CD4-positive, alpha-beta memory T cell (primary cell): ENCODE measurements at regions not wholly inside any gene's neighbourhood (a gene's known extent, or its start where the extent isn't known, plus 50 kb on each side); places are given as distances from the start of the nearest gene placed in this dataset.
"Not testable (repeated sequence)": the region's sequence is repeated elsewhere in the genome, so short reads cannot be mapped to it uniquely, and the experiment has no call there.

Source experiments
- CTCF ChIA-PET: fragments of 350-600 bp; sonication (Branson Sonifier 250); formaldehyde crosslinking; loops from one replicate; lab custom pipeline; 2021; ENCODE audit warnings: inconsistent platforms; ENCODE audit not compliant: partially characterized antibody; lab: Charles Lee
- POLR2A ChIA-PET: fragments of 350-600 bp; sonication (Branson Sonifier 250); formaldehyde crosslinking; loops from one replicate; lab custom pipeline; 2021; ENCODE audit not compliant: partially characterized antibody; lab: Charles Lee
- DNase-seq, 5 donors: peaks; one replicate each; pipeline versions ENCODE4 v3.0.0 to v3.0.0-alpha.2; 2020 to 2022; ENCODE audit warnings: mixed read lengths in 1 of 5
- H3K27ac ChIP-seq: one replicate; pipeline ENCODE4 v1.7.0; 2013; ENCODE audit warnings: low read depth, low read length
- H3K27me3 ChIP-seq: 2 replicates; pipeline ENCODE4 v1.7.0; 2013; ENCODE audit warnings: mild to moderate bottlenecking, low read length, moderate library complexity; ENCODE audit not compliant: insufficient read depth
- H3K36me3 ChIP-seq: 2 replicates; pipeline ENCODE4 v1.7.0; 2013; ENCODE audit warnings: mild to moderate bottlenecking, low read length, moderate library complexity; ENCODE audit not compliant: insufficient read depth
- H3K4me1 ChIP-seq: 2 replicates; pipeline ENCODE4 v1.7.0; 2013; ENCODE audit warnings: mild to moderate bottlenecking, low read length, moderate library complexity; ENCODE audit not compliant: insufficient read depth
- H3K4me3 ChIP-seq, 2 donors: one replicate each; pipeline ENCODE4 v1.7.0; 2013; ENCODE audit warnings: low read length in 2 of 2, mild to moderate bottlenecking in 1 of 2
- H3K9me3 ChIP-seq, 2 donors: one replicate each; pipeline ENCODE4 v1.7.0; 2013; ENCODE audit warnings: low read length in 2 of 2, control low read depth in 1 of 2; ENCODE audit not compliant: control insufficient read depth in 1 of 2
- H3K27ac Mint-ChIP-seq, 7 donors: one replicate each; pipeline ENCODE4 v1.8.0; 2020 to 2021; ENCODE audit warnings: mixed read lengths in 7 of 7, mild to moderate bottlenecking in 6 of 7, inconsistent platforms in 3 of 7, moderate library complexity in 3 of 7
- H3K27me3 Mint-ChIP-seq, 2 donors: one replicate each; pipeline ENCODE4 v1.8.0; 2020 to 2021; ENCODE audit warnings: mixed read lengths in 2 of 2
- H3K36me3 Mint-ChIP-seq, 2 donors: one replicate each; pipeline ENCODE4 v1.8.0; 2020 to 2021; ENCODE audit warnings: mixed read lengths in 2 of 2, inconsistent platforms in 1 of 2, mild to moderate bottlenecking in 1 of 2
- H3K4me1 Mint-ChIP-seq, 4 donors: one replicate each; pipeline ENCODE4 v1.8.0; 2020 to 2021; ENCODE audit warnings: mixed read lengths in 4 of 4, mild to moderate bottlenecking in 1 of 4
- H3K4me3 Mint-ChIP-seq, 8 donors: one replicate each; pipeline ENCODE4 v1.8.0; 2020 to 2021; ENCODE audit warnings: mixed read lengths in 8 of 8, mild to moderate bottlenecking in 7 of 8, moderate library complexity in 6 of 8, inconsistent platforms in 3 of 8
- H3K9me3 Mint-ChIP-seq, 8 donors: one replicate each; pipeline ENCODE4 v1.8.0; 2020 to 2021; ENCODE audit warnings: mixed read lengths in 8 of 8, mild to moderate bottlenecking in 5 of 8, inconsistent platforms in 3 of 8, moderate library complexity in 1 of 8
- intact Hi-C: fragments of 100-400 bp; cut with micrococcal nuclease; formaldehyde crosslinking; loops from one replicate; pipeline ENCODE4 v1.15.1; 2023

DNA sequence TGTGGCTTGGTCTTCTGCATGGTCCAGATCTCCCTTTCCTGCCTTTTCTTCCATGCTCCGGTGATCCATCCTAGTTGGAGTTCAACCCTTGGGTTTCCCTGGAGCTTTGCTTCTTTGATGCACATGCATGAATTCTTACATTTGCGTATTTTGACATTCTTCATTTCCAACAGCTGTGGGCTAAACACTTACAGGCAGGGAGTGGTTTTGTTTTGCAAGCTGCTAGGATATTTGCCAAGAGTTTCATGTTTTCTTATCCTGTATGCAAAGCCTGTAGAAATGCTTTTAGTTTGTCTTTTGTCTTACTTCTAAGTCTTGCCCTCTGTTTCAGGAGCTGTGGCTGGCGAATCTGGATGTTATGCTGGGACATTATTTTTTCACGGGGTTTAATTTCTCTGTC, 90.3 kb upstream of the PAXBP1 start:
- Histone ChIP-seq H3K4me3 (no peak overlapping the region), H3K27ac (no peak overlapping the region), H3K27me3 (no peaks in the 10 kb centered on the region), H3K4me1 (no peaks in the 10 kb centered on the region), H3K36me3 (no peaks in the 10 kb centered on the region), H3K9me3 (no peaks in the 10 kb centered on the region)
- peaks cover 6 to 16% of the 10 kb centered on the region in 2 donors for H3K27me3 Mint-ChIP-seq
- no peak for DNase-seq
- no peaks in the 10 kb centered on the region for H3K4me1 Mint-ChIP-seq
- intact Hi-C loops, result no loop called here
- no peak overlapping the region for H3K27ac Mint-ChIP-seq
- H3K9me3 Mint-ChIP-seq, result peaks cover 0 to 22% (median 16%) of the 10 kb centered on the region in 8 donors
- H3K36me3 Mint-ChIP-seq, result peaks cover 0 to under 1% of the 10 kb centered on the region in 2 donors
- H3K4me3 Mint-ChIP-seq, result no peak overlapping the region
- POLR2A ChIA-PET, result no interaction called here
- CTCF ChIA-PET, result no interaction called here

DNA sequence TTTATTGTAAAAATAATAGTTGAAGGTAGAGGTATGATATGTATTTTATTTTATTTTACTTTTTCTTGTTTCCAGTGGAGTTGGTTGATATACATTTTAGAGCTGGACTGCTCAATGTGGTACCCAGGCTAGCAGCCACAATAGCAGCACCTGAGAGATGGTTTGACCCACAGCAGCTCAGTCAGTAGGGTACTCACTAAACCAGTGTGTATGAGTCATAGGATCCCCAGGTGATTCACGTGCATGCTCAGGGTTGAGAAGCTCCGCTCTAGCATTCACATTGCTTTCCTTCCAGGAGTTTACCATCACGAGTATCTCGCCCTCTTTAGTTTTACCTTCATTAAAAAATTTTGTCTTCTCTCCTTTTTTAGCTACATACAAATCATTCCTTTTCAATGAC, 96.0 kb upstream of the PAXBP1 start:
- CTCF ChIA-PET, result interaction anchor here (0.8 to 2.3 kb wide), 2 partner anchors 29 to 72 kb away, joined by 3 to 8 read pairs; no protein-coding TSS in a partner anchor
- Mint-ChIP-seq H3K36me3 (no peaks in the 10 kb centered on the region), H3K4me1 (no peaks in the 10 kb centered on the region), H3K27me3 (peaks cover 14% of the 10 kb centered on the region in 2 donors), H3K27ac (no peak overlapping the region), H3K9me3 (peaks cover 0 to 3% (median 0%) of the 10 kb centered on the region in 8 donors), H3K4me3 (no peak overlapping the region)
- no peaks in the 10 kb centered on the region for H3K4me1 ChIP-seq
- DNase-seq, result no peak
- intact Hi-C loops, result no loop called here
- H3K36me3 ChIP-seq, result no peaks in the 10 kb centered on the region
- no peak overlapping the region for H3K27ac ChIP-seq
- no peaks in the 10 kb centered on the region for H3K9me3 ChIP-seq
- POLR2A ChIA-PET, result no interaction called here
- no peaks in the 10 kb centered on the region for H3K27me3 ChIP-seq
- no peak overlapping the region for H3K4me3 ChIP-seq

DNA sequence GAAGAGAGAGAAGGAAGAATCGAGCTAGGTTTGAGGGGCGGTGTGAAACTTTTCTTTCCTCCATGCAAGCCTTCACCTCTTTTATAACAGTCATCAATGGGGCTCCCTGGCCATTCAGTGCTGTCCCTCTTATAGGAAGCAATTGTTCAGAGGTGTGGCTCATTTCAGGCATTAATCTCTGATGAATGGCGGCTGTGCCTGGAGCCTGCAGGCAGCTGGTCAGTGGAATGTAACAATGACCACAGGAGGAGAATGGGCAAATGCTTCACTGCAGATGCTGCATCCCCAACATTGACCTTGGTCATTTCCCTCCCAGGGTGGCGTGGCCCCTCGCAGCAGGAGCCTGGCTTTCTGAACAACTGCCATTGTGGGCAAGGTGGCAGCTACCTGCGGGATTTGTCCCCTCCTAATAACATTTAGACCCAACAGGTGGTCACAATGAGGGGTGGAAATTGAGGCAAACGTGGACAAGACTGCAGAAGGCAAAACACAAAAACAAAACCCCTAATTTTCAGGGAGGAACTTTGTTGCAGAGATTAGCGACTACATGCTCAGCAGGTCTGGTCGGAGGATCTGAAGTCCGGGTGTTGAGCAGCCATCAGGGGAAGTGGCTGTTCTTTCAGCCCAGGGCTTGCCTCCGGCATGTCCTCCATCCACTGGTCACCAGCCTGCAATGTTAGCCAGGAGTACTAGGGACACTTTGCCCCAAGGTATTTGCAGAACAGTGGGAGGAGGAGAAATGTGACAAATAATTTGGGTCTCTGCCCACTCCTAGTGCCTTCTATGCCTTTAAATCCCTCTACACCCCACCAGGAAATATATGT, 97.3 kb upstream of the PAXBP1 start:
- Mint-ChIP-seq H3K36me3 (no peaks in the 10 kb centered on the region), H3K4me3 (no peak overlapping the region), H3K9me3 (peaks cover 0 to 3% (median 0%) of the 10 kb centered on the region in 8 donors), H3K27me3 (peaks cover 8 to 13% of the 10 kb centered on the region in 2 donors), H3K27ac (no peak overlapping the region), H3K4me1 (no peaks in the 10 kb centered on the region)
- CTCF ChIA-PET, result interaction anchor here (0.6 to 2.3 kb wide), 2 partner anchors 18 to 71 kb away, joined by 3 to 8 read pairs; no protein-coding TSS in a partner anchor
- Histone ChIP-seq H3K4me1 (no peaks in the 10 kb centered on the region), H3K27me3 (no peaks in the 10 kb centered on the region), H3K36me3 (no peaks in the 10 kb centered on the region), H3K4me3 (no peak overlapping the region), H3K9me3 (no peaks in the 10 kb centered on the region), H3K27ac (no peak overlapping the region)
- POLR2A ChIA-PET, result no interaction called here
- DNase-seq, result no peak
- intact Hi-C loops, result no loop called here

DNA sequence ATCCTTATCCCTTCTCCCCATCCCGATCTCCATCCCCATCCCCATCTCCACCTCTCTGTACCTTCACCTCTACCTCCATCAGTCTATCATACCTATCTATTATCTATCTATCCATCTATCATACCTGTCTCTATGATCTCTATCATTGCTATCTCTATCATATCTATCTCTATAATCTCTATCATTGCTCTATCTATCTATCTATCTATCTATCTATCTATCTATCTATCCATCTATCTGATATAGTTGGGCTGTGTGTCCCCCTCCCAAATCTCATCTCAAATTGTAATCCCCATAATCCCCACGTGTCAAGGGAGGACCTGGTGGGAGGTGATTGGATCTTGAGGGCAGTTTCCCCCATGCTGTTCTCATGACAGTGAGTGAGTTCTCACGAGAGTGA, 97.9 kb upstream of the PAXBP1 start:
- H3K4me1 Mint-ChIP-seq, result no peaks in the 10 kb centered on the region
- no peak overlapping the region for H3K4me3 Mint-ChIP-seq
- intact Hi-C loops, result no loop called here
- Histone ChIP-seq H3K27me3 (no peaks in the 10 kb centered on the region), H3K36me3 (no peaks in the 10 kb centered on the region), H3K4me1 (no peaks in the 10 kb centered on the region), H3K4me3 (no peak overlapping the region), H3K9me3 (no peaks in the 10 kb centered on the region), H3K27ac (no peak overlapping the region)
- ChIA-PET CTCF (no interaction called here), POLR2A (no interaction called here)
- H3K36me3 Mint-ChIP-seq, result no peaks in the 10 kb centered on the region
- no peak for DNase-seq
- no peak overlapping the region for H3K27ac Mint-ChIP-seq
- peaks cover 10 to 18% of the 10 kb centered on the region in 2 donors for H3K27me3 Mint-ChIP-seq
- H3K9me3 Mint-ChIP-seq, result peaks cover 0 to 3% (median 0%) of the 10 kb centered on the region in 8 donors

DNA sequence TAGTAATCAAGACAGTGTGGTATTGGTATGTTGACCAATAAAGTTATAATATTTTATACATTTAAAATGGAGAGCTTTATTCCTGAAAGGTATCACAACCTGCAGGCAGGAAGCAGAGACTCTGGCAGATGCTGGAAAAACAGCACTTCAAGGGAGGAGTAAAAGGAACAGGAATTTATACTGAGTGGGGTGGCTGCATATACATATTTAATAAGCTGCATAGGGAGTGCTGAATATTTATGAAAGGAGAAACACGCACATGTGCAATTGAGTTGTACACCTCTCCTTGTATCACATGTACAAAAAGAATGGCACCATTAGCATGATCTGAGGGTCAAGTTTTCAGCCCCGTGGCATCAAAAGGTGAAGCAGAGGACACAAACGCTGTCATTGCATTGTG, 104.9 kb upstream of the PAXBP1 start:
- no peak overlapping the region for H3K27ac ChIP-seq
- POLR2A ChIA-PET, result no interaction called here
- H3K27me3 Mint-ChIP-seq, result peaks cover 11 to 20% of the 10 kb centered on the region in 2 donors
- no peaks in the 10 kb centered on the region for H3K27me3 ChIP-seq
- no peaks in the 10 kb centered on the region for H3K36me3 Mint-ChIP-seq
- H3K36me3 ChIP-seq, result no peaks in the 10 kb centered on the region
- no peak overlapping the region for H3K4me3 Mint-ChIP-seq
- CTCF ChIA-PET, result no interaction called here
- H3K4me3 ChIP-seq, result no peak overlapping the region
- no peaks in the 10 kb centered on the region for H3K9me3 ChIP-seq
- H3K27ac Mint-ChIP-seq, result no peak overlapping the region
- no peak for DNase-seq
- H3K4me1 Mint-ChIP-seq, result no peaks in the 10 kb centered on the region
- peaks cover 0 to 2% (median 0%) of the 10 kb centered on the region in 8 donors for H3K9me3 Mint-ChIP-seq
- no peaks in the 10 kb centered on the region for H3K4me1 ChIP-seq
- intact Hi-C loops, result no loop called here

DNA sequence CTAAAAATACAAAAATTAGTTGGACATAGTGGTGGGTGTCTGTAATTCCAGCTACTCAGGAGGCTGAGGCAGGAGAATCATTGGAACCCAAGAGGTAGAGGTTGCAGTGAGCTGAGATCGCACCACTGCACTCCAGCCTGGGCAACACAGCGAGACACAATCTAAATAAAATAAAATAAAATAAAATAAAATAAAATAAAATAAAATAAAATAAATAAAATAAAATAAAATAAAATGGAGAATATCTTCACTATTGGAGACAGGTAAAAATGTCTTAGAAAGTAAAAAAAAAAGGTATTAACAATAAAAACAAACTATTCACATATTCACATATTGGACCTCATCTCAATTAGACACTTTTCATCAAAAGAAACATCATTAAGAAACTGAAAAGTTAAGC, 106.3 kb upstream of the PAXBP1 start:
- H3K36me3 ChIP-seq, DNase-seq, H3K9me3 Mint-ChIP-seq, H3K27me3 ChIP-seq, H3K4me1 ChIP-seq, H3K4me3 ChIP-seq, H3K9me3 ChIP-seq, H3K4me3 Mint-ChIP-seq, POLR2A ChIA-PET, CTCF ChIA-PET, H3K27ac Mint-ChIP-seq, H3K27ac ChIP-seq, H3K36me3 Mint-ChIP-seq, H3K4me1 Mint-ChIP-seq, intact Hi-C loops: not testable (repeated sequence)
- peaks cover 11 to 16% of the 10 kb centered on the region in 2 donors for H3K27me3 Mint-ChIP-seq

DNA sequence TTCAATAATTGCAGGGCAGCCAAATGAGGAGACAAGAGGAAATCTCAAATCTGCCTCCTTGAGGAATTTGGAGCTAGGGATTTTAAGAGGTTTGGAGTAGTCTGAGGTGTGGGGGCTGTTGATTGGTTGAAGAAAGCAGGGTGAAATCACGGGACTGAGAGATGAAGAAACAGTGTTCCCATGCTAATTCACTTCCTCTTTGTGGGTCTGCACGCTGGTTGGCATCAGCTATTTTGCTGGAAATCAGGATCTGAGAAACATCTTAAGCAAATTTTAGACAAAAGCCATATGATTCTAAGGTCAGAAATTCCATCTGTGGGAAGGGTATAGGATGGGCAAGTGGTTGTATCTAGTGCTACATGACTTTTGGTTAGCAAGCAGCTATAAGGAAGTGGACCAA, 107.1 kb upstream of the PAXBP1 start:
- intact Hi-C loops, result no loop called here
- Histone ChIP-seq H3K27ac (no peak overlapping the region), H3K9me3 (no peaks in the 10 kb centered on the region), H3K27me3 (no peaks in the 10 kb centered on the region), H3K36me3 (no peaks in the 10 kb centered on the region), H3K4me1 (no peaks in the 10 kb centered on the region), H3K4me3 (no peak overlapping the region)
- no peak for DNase-seq
- POLR2A ChIA-PET, result no interaction called here
- Mint-ChIP-seq H3K27me3 (peaks cover 11 to 16% of the 10 kb centered on the region in 2 donors), H3K4me3 (no peak overlapping the region), H3K36me3 (no peaks in the 10 kb centered on the region), H3K4me1 (no peaks in the 10 kb centered on the region), H3K9me3 (peaks cover 0 to 2% (median 0%) of the 10 kb centered on the region in 8 donors), H3K27ac (no peak overlapping the region)
- CTCF ChIA-PET, result no interaction called here
